Stimulated activated CD4-positive, alpha-beta T cell treated with anti-CD3 and anti-CD28 coated beads, Interleukin-12 subunit alpha, Interleukin-12 subunit beta, amount 100 ng/mL, for 48 hours (primary cell): ENCODE measurements at regions not wholly inside any gene's neighbourhood (a gene's known extent, or its start where the extent isn't known, plus 50 kb on each side); places are given as distances from the start of the nearest gene placed in this dataset.
A peak's percentile ranks its signal among the peaks of the same experiment; 100 is the strongest.

Experiments used
- DNase-seq, 3 donors: peaks; one replicate each; pipeline ENCODE4 v3.0.0-alpha.2; 2020; ENCODE audit warnings: low read depth in 2 of 3, low spot score in 1 of 3

DNA sequence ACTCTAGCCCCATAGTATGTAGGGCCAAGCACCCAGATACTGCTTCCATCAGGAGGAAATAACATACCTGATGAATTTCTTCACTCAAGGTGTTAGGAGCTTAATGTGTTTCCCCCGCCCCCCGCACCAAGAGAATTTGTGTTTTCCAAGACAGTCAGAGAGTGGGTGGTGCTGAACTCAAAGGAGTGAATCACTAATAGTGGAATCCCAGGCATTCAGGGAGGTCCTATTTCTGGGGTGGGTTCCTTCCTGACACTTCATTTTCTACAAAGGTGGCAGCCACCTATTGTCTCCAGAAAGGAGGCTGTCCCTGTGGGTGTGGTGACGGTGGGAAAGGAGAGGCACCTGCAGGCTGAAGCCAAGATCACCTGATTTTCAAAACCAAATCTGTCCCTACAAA lies 50.8 kb upstream of the ELF5 start:
- no peak for DNase-seq

DNA sequence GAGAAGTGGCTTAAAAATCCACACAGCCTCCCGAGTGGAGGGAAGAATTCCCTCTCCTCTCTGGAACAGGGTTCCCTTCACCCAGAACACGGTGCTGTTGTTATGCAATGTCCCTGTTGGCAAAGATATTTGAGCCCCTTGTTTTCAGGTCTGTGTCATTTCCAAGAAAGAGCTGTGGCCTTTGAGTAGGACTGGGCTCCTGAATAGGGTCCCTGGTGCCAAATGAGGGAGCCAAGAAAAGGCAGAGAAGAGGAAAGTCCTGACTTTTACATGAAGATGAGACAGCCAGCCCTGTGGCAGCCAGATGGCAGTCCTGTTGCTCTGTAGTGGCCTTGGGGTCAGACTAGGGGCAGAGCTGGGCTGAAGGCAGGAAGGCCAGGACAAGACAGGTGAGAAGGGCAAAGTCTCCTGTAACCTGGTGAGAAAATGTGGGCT lies 51.2 kb upstream of the ELF5 start:
- no peak for DNase-seq

DNA sequence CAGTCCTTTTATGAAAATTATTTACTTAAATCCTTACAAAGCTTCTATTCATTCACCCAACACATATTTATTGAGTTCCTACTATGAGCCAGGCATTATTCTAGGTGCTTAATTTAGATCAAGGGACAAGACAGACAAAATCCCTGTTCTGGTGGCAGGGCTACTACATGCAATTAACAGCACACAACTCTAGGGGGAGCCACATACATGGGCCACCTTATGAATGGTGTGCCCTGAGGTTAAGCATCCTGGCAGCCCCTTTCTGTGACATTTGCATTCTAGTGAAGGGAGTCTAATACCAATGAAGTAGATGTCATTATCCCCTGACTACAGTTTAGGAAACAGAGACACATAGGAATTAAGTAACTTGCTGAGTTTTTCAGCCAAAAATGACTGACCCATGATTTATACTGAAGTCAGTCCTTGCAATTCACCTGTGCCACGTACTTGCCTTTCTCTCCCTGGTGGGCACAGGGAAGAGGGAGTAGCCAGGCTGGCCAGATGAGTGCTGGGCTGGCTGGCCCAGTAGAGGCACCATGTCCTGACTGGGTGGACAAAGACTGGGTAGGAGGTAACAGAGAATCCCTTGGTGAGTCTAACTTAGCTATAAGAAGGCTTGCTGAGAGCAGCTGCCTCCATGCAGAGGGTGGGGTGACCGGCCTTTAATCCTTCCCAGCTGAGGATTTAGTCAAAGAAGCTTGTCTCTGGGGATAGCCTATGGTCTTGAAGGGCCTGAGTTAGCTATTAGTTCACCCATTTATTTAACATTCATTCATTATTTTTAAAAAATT lies 52.0 kb upstream of the ELF5 start:
- DNase-seq, result peak in 1 of 3 donors; percentile 19

- no peak for DNase-seq
Measured at GRCh38 chr11:34566208-34566551, 52.6 kb upstream of the ELF5 start.

DNA sequence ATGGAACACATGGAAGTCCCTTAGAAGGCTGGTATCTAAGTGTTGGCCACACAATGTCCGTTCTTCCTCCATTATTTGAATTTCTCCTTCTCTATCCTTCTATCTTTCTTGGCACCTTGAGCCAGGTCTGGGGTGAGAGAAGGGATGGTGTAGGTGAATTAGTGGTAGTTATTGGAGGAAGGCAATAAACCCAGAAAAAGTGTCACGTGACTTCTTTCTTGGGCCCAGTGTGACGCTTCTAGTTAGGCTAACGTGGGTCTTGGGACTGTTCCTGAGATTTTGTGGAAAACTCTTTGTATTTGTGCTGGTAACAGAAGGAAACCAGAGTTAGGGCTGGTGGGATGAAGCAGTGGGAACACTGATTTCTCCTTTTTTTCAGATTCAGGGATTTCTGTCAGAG lies 53.1 kb upstream of the ELF5 start:
- no peak for DNase-seq

DNA sequence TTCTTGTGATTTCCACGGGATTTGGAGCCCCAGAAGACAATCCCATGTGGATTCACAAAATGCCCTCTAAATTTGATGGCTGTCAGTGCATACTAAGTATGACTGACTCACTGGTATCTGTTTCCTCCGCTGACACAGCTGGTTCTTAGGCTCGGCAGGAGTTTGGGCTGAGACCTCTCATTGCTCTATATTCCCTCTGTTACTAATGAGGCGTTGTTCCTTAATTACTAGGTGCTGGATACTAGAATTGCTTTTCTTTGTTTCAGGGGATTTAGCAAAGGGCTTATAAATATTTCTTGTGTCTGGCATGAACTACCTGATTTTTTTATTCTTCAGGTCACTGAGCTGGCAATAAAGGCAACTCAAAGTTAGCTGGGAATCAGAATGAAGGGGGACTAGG lies 53.2 kb upstream of the EHF start:
- no peak for DNase-seq

DNA sequence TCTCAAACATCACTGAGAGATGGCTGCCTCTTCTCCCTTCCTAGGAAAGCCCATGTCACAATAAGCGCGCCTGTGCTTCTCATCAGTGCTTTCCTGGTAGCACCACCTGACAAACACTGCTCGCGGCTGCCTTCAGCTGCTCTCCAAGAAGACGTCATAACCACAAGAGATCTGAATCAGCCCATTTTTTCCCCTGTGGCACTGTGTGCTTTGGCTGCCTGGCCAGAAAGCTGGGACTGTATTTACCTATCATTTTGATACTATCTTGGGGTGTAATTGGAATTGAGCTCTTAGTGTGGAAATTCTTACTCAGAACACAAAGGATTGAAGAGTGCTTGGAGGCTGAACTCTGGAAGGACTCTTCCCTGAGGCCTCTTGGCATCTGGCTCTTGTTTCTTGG lies 50.3 kb upstream of the EHF start:
- peak in 2 of 3 donors; percentile 8 to 9 for DNase-seq
